MCF 10A (cell line): ENCODE measurements at regions not wholly inside any gene's neighbourhood (a gene's known extent, or its start where the extent isn't known, plus 50 kb on each side); places are given as distances from the start of the nearest gene placed in this dataset.

ENCODE experiments used
- BruUV-seq: library from RNA; stranded (reverse); fragments of 400-500 nt; replicated peaks from 2 replicates; lab custom pipeline; 2021; lab: Mats Ljungman, UMichigan
- CTCF ChIA-PET: fragments of 300-600 bp; sonication (Branson Sonifier 250); formaldehyde crosslinking; extraction: SDS; loops from one replicate; lab custom pipeline; 2021; ENCODE audit warnings: antibody characterized with exemption, inconsistent platforms; lab: Yijun Ruan, JAX
- POLR2A ChIA-PET: fragments of 300-600, 350-650 bp; sonication (Branson Sonifier 250); formaldehyde crosslinking; extraction: SDS; loops from one replicate; lab custom pipeline; 2020; ENCODE audit warnings: antibody characterized with exemption, inconsistent platforms; lab: Yijun Ruan, JAX
- DNase-seq: peaks from one replicate; pipeline ENCODE4 v3.0.0-alpha.2; 2018; ENCODE audit not compliant: unreplicated experiment
- H3K27ac Mint-ChIP-seq: one replicate; pipeline ENCODE4 v1.8.0; 2022; ENCODE audit warnings: mild to moderate bottlenecking, low read depth, mixed read lengths; ENCODE audit not compliant: unreplicated experiment
- H3K27me3 Mint-ChIP-seq: one replicate; pipeline ENCODE4 v1.8.0; 2022; ENCODE audit warnings: mixed read lengths; ENCODE audit not compliant: insufficient read depth, unreplicated experiment
- H3K36me3 Mint-ChIP-seq: one replicate; pipeline ENCODE4 v1.8.0; 2022; ENCODE audit warnings: mild to moderate bottlenecking, moderate library complexity, mixed read lengths; ENCODE audit not compliant: insufficient read depth, unreplicated experiment
- H3K4me1 Mint-ChIP-seq: one replicate; pipeline ENCODE4 v1.8.0; 2022; ENCODE audit warnings: mixed read lengths; ENCODE audit not compliant: insufficient read depth, unreplicated experiment
- H3K4me3 Mint-ChIP-seq: one replicate; pipeline ENCODE4 v1.8.0; 2022; ENCODE audit warnings: mild to moderate bottlenecking, moderate library complexity, mixed read lengths; ENCODE audit not compliant: unreplicated experiment
- H3K9me3 Mint-ChIP-seq: one replicate; pipeline ENCODE4 v1.8.0; 2022; ENCODE audit warnings: mixed read lengths; ENCODE audit not compliant: unreplicated experiment
- intact Hi-C: fragments of 100-400 bp; cut with micrococcal nuclease; formaldehyde crosslinking; loops from 2 replicates; pipeline ENCODE4 v1.14.1; 2022
- TF ChIP-seq, protein P1 (sequence below): fragments of 200-600 bp; IDR thresholded peaks from one replicate; pipeline ENCODE4 v1.8.0; 2022; ENCODE audit warnings: antibody characterized with exemption, mild to moderate bottlenecking; ENCODE audit not compliant: unreplicated experiment

DNA sequence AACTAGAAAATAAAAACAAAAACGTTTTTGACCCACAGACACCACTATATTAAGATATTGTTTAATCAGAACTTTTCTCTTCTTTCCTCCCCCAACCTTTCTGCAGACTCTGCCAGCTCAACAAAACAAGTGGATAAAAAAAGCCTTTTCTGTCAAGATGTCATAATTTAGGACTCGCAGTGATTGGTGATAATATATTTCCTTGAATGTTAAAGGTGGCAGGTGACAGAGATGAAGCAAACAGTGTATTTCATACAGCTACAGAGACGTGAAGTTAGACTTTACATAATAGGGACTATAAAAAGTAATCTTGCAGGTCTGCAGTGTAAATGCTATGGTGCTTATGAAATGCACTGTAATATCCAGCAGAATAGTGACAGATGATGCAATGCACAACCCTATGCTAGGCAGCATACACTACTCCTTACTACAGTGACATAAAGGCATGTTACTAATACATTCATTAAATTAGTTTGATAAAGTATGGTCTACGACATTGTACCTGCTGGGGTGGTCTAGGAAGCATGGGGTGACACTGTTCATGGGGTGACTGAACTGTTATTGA is 326.7 kb upstream of the GRAMD2B start:
- intact Hi-C loops = no loop called here
- no peaks in the 10 kb centered on the region for H3K27me3 Mint-ChIP-seq
- no peaks in the 10 kb centered on the region for H3K4me1 Mint-ChIP-seq
- H3K36me3 Mint-ChIP-seq = no peaks in the 10 kb centered on the region
- no peak overlapping the region for H3K27ac Mint-ChIP-seq
- DNase-seq = no peak
- POLR2A ChIA-PET = no interaction called here
- no peak overlapping the region for H3K4me3 Mint-ChIP-seq
- H3K9me3 Mint-ChIP-seq = no peaks in the 10 kb centered on the region
- no TSS peak for BruUV-seq
- CTCF ChIA-PET = interaction anchor here (0.6 kb wide), 1 partner anchor 23 kb away, joined by 4 read pairs; no protein-coding TSS in a partner anchor
- TF ChIP-seq, protein P1, sequence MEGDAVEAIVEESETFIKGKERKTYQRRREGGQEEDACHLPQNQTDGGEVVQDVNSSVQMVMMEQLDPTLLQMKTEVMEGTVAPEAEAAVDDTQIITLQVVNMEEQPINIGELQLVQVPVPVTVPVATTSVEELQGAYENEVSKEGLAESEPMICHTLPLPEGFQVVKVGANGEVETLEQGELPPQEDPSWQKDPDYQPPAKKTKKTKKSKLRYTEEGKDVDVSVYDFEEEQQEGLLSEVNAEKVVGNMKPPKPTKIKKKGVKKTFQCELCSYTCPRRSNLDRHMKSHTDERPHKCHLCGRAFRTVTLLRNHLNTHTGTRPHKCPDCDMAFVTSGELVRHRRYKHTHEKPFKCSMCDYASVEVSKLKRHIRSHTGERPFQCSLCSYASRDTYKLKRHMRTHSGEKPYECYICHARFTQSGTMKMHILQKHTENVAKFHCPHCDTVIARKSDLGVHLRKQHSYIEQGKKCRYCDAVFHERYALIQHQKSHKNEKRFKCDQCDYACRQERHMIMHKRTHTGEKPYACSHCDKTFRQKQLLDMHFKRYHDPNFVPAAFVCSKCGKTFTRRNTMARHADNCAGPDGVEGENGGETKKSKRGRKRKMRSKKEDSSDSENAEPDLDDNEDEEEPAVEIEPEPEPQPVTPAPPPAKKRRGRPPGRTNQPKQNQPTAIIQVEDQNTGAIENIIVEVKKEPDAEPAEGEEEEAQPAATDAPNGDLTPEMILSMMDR = no peak

DNA sequence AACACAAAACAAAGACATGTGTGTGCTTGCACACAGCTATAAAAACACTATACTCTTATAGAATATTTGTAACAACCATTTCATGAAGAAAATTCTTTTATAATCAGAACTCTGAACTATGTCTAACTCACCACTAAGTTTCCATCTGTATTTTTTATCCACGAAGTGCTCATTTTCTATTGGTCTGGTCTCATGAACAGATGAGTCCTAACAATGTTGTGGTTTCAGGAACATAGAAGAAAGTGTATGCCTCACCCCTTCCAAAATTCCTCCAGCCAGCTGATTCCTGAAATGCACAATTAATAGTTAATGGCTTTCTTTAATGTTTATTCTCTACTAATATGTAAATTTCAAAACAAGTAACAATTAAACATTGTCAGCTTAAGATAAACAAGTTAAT is 325.3 kb upstream of the GRAMD2B start:
- no peaks in the 10 kb centered on the region for H3K4me1 Mint-ChIP-seq
- ChIA-PET CTCF (no interaction called here), POLR2A (no interaction called here)
- BruUV-seq = no TSS peak
- no peak overlapping the region for H3K4me3 Mint-ChIP-seq
- no peak for DNase-seq
- H3K27ac Mint-ChIP-seq = no peak overlapping the region
- H3K9me3 Mint-ChIP-seq = peaks cover 6% of the 10 kb centered on the region
- H3K36me3 Mint-ChIP-seq = no peaks in the 10 kb centered on the region
- H3K27me3 Mint-ChIP-seq = no peaks in the 10 kb centered on the region
- TF ChIP-seq, protein P1 = no peak
- intact Hi-C loops = no loop called here

DNA sequence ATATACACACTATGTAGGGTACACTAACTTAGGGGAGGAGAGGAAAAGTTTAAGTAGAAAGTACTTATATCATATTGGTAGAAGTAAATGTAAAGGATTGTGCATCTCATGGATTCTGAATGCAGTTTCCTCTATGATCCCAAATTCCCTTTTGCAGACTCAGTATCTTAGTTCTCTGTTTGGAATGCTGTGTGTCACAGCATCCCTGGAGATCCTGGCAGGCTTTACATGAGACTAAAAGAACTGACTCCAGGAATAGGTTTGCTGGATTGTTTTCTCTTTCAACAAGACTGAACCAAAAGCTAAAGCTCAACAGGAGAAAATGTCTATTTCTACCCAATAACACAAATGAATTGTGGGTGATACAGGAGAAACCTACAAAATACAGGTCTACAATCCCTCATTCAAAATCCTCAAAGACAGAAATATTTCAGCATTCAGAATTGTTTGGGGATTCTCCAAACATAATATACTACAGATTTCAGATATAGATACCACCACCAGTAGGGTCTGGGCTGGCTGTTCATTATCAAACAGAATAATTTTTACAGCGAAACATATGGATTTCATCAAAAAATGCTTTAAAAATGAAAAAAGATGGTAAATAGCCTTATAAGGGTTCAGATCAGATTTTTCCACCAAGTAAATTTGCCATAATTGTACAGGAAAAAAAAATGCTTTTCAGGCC is 324.7 kb upstream of the GRAMD2B start:
- CTCF ChIA-PET = no interaction called here
- intact Hi-C loops = no loop called here
- Mint-ChIP-seq H3K4me1 (no peaks in the 10 kb centered on the region), H3K27ac (no peak overlapping the region), H3K27me3 (no peaks in the 10 kb centered on the region), H3K9me3 (peaks cover 7% of the 10 kb centered on the region), H3K36me3 (no peaks in the 10 kb centered on the region), H3K4me3 (no peak overlapping the region)
- DNase-seq = no peak
- POLR2A ChIA-PET = no interaction called here
- no TSS peak for BruUV-seq
- TF ChIP-seq, protein P1 = no peak

DNA sequence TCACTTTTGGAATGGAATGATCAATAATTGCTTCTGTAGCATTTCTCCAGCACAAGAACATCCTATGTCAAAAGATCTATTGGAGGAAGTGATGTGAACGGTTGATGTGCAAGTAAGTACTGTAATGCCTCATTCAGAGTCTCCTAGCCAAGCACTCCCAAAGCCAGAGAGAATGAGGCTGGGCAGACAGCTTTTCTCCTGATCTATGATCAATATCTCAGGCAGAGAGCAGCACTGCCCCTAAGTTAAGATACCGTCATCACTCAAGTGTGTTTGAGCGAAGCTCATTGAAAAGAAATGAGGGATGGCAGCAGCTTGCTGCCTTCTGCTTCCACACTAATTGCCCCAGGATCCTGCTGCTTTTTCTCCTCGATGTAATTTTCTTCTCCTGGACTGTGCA is 324.1 kb upstream of the GRAMD2B start:
- ChIA-PET CTCF (no interaction called here), POLR2A (no interaction called here)
- DNase-seq = no peak
- Mint-ChIP-seq H3K4me3 (no peak overlapping the region), H3K27ac (no peak overlapping the region), H3K9me3 (peaks cover 7% of the 10 kb centered on the region), H3K4me1 (no peaks in the 10 kb centered on the region), H3K27me3 (no peaks in the 10 kb centered on the region), H3K36me3 (no peaks in the 10 kb centered on the region)
- TF ChIP-seq, protein P1 = no peak
- intact Hi-C loops = no loop called here
- BruUV-seq = no TSS peak
